Neural cell (in vitro differentiated cells): ENCODE measurements at regions not wholly inside any gene's neighbourhood (a gene's known extent, or its start where the extent isn't known, plus 50 kb on each side); places are given as distances from the start of the nearest gene placed in this dataset.

Experiments used
- H2AFZ ChIP-seq: fragments of 200-600, 300-800 bp; sonication (generic), shearing (Covaris generic); 2 replicates; pipeline ENCODE4 v1.6.0; 2014; ENCODE audit warnings: low read depth, mild to moderate bottlenecking, antibody characterized with exemption, low read length, moderate library complexity
- H3F3A ChIP-seq: fragments of 200-600 bp; shearing (Covaris generic); 2 replicates; pipeline ENCODE4 v1.6.1; 2016; ENCODE audit warnings: mild to moderate bottlenecking, moderate library complexity, mixed read lengths, antibody characterized with exemption, low read length; ENCODE audit not compliant: insufficient read depth, poor library complexity, severe bottlenecking
- H3K27ac ChIP-seq: fragments of 200-600, 300-800 bp; sonication (generic), shearing (Covaris generic); 2 replicates; pipeline ENCODE4 v1.5.1; 2014; ENCODE audit warnings: mild to moderate bottlenecking, low read length, moderate library complexity
- H3K27me3 ChIP-seq: fragments of 300-800, 200-600 bp; sonication (generic), shearing (Covaris generic); 2 replicates; pipeline ENCODE4 v1.6.0; 2014; ENCODE audit warnings: mild to moderate bottlenecking, low read depth, low read length, moderate library complexity; ENCODE audit not compliant: insufficient read depth
- H3K36me3 ChIP-seq: fragments of 300-800, 200-600 bp; sonication (generic), shearing (Covaris generic); 2 replicates; pipeline ENCODE4 v1.5.1; 2014; ENCODE audit warnings: mild to moderate bottlenecking, antibody characterized with exemption, low read length, moderate library complexity; ENCODE audit not compliant: insufficient read depth
- H3K4me2 ChIP-seq: fragments of 300-800, 200-600 bp; sonication (generic), shearing (Covaris generic); 2 replicates; pipeline ENCODE4 v1.6.0; 2014; ENCODE audit warnings: mild to moderate bottlenecking, low read length
- H3K4me3 ChIP-seq: fragments of 300-800, 200-600 bp; sonication (generic), shearing (Covaris generic); 2 replicates; pipeline ENCODE4 v1.5.1; 2014; ENCODE audit warnings: mild to moderate bottlenecking, low read length, moderate library complexity
- H3K79me2 ChIP-seq: fragments of 200-600 bp; shearing (Covaris generic); replicated peaks from 2 replicates; pipeline ENCODE4 v1.6.0; 2014; ENCODE audit warnings: mild to moderate bottlenecking, low read length, moderate library complexity; ENCODE audit not compliant: insufficient read depth
- H3K9ac ChIP-seq: fragments of 300-800, 200-600 bp; sonication (generic), shearing (Covaris generic); 2 replicates; pipeline ENCODE4 v1.6.1; 2016; ENCODE audit warnings: mild to moderate bottlenecking, low read length, mixed read lengths
- H3K9me2 ChIP-seq: fragments of 200-600 bp; shearing (Covaris generic); 2 replicates; pipeline ENCODE4 v1.6.1; 2016; ENCODE audit warnings: mild to moderate bottlenecking, low read length, mixed read lengths; ENCODE audit not compliant: insufficient read depth
- H3K9me3 ChIP-seq: fragments of 200-600, 300-800 bp; sonication (generic), shearing (Covaris generic); 2 replicates; pipeline ENCODE4 v1.6.1; 2016; ENCODE audit warnings: mild to moderate bottlenecking, mixed run types, low read length, moderate library complexity, mixed read lengths
- H4K20me1 ChIP-seq: fragments of 200-600 bp; shearing (Covaris generic); 2 replicates; pipeline ENCODE4 v1.6.1; 2016; ENCODE audit warnings: mild to moderate bottlenecking, mixed run types; ENCODE audit not compliant: insufficient read depth
- CTCF ChIP-seq: fragments of 450-650 bp; IDR thresholded peaks from 2 replicates; pipeline ENCODE4 v1.5.1; 2014; ENCODE audit warnings: antibody characterized with exemption, mild to moderate bottlenecking, moderate library complexity; ENCODE audit not compliant: poor library complexity, severe bottlenecking
- EP300 ChIP-seq: fragments of 450-650 bp; conservative IDR thresholded peaks from 2 replicates; pipeline ENCODE4 v1.6.1; 2014; ENCODE audit warnings: antibody characterized with exemption, mild to moderate bottlenecking, moderate library complexity; ENCODE audit not compliant: poor library complexity, severe bottlenecking
- EZH2 ChIP-seq: fragments of 200-600, 300-800 bp; shearing (Covaris generic), sonication (generic); IDR thresholded peaks from 2 replicates; pipeline ENCODE4 v1.6.1; 2014; ENCODE audit warnings: antibody characterized with exemption, low read length, borderline replicate concordance, mild to moderate bottlenecking; ENCODE audit not compliant: insufficient read depth, poor library complexity, severe bottlenecking
- MXI1 ChIP-seq: fragments of 450-650 bp; conservative IDR thresholded peaks from 2 replicates; pipeline ENCODE4 v1.6.1; 2014; ENCODE audit warnings: antibody characterized with exemption, mild to moderate bottlenecking; ENCODE audit not compliant: poor library complexity, severe bottlenecking
- POLR2AphosphoS5 ChIP-seq: IDR thresholded peaks from 2 replicates; pipeline ENCODE4 v1.6.1; 2012
- RAD21 ChIP-seq: fragments of 450-650 bp; conservative IDR thresholded peaks from 2 replicates; pipeline ENCODE4 v1.6.1; 2014; ENCODE audit warnings: antibody characterized with exemption, mild to moderate bottlenecking, moderate library complexity
- REST ChIP-seq: IDR thresholded peaks from 2 replicates; pipeline ENCODE4 v1.6.1; 2012; ENCODE audit warnings: borderline replicate concordance
- SMC3 ChIP-seq: fragments of 450-650 bp; conservative IDR thresholded peaks from 2 replicates; pipeline ENCODE4 v1.6.1; 2014; ENCODE audit warnings: antibody characterized with exemption, mild to moderate bottlenecking, moderate library complexity; ENCODE audit not compliant: poor library complexity
- TAF1 ChIP-seq: IDR thresholded peaks from 2 replicates; pipeline ENCODE4 v1.6.1; 2012; ENCODE audit warnings: low read depth

GRCh38 chr10:33616956-33617355 lies 282.5 kb upstream of the NRP1 start:
- Histone ChIP-seq H3K9me2 (no peaks in the 10 kb centered on the region), H3K36me3 (no peaks in the 10 kb centered on the region), H3K4me2 (no peak overlapping the region), H3K79me2 (no peaks in the 10 kb centered on the region), H3K27ac (no peak overlapping the region), H2AFZ (no peak overlapping the region), H4K20me1 (no peaks in the 10 kb centered on the region), H3K9me3 (no peaks in the 10 kb centered on the region), H3K9ac (no peak overlapping the region), H3K4me3 (no peak overlapping the region), H3K27me3 (no peaks in the 10 kb centered on the region), H3F3A (no peaks in the 10 kb centered on the region)
- no peak for TF ChIP-seq POLR2AphosphoS5
- TF ChIP-seq RAD21, result no peak
- no peak for TF ChIP-seq SMC3
- TF ChIP-seq TAF1, result no peak
- no peak for TF ChIP-seq REST
- TF ChIP-seq EZH2, result no peak
- no peak for TF ChIP-seq MXI1
- no peak for TF ChIP-seq EP300
- no peak for TF ChIP-seq CTCF

DNA sequence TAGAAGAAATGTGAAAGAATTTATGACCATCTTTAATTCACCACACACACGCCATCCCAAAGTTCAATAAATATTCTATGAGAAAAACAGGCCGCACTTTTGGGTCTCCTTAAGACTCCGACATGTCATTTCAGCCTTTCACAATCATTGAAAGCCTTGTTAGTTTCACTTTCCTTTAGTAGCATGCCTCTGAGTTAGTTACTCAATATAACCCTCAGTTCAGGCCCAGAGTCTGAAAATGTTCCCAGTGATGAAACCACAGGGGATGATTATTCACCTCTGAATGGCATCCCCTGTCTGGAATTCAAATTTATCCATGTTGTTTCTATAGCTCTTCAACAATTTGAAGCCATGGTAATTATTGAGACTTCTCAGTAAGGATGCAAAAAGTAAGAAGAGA lies 278.1 kb upstream of the NRP1 start:
- no peaks in the 10 kb centered on the region for H3K9me2 ChIP-seq
- no peaks in the 10 kb centered on the region for H3F3A ChIP-seq
- H4K20me1 ChIP-seq, result no peaks in the 10 kb centered on the region
- H3K27me3 ChIP-seq, result no peaks in the 10 kb centered on the region
- no peak overlapping the region for H2AFZ ChIP-seq
- H3K4me3 ChIP-seq, result no peak overlapping the region
- H3K36me3 ChIP-seq, result no peaks in the 10 kb centered on the region
- no peak overlapping the region for H3K4me2 ChIP-seq
- H3K79me2 ChIP-seq, result no peaks in the 10 kb centered on the region
- no peaks in the 10 kb centered on the region for H3K9me3 ChIP-seq
- H3K27ac ChIP-seq, result no peak overlapping the region
- H3K9ac ChIP-seq, result no peak overlapping the region
- TF ChIP-seq TAF1, result no peak
- no peak for TF ChIP-seq EP300
- no peak for TF ChIP-seq POLR2AphosphoS5
- TF ChIP-seq SMC3, result no peak
- no peak for TF ChIP-seq MXI1
- TF ChIP-seq RAD21, result no peak
